AG08396 (cell line): ENCODE measurements at regions not wholly inside any gene's neighbourhood (a gene's known extent, or its start where the extent isn't known, plus 50 kb on each side); places are given as distances from the start of the nearest gene placed in this dataset.

Experiments
- DNase-seq: peaks from one replicate; pipeline ENCODE4 v3.0.0; 2012; ENCODE audit warnings: low spot score, mixed read lengths

- no peak for DNase-seq
Observed at GRCh38 chr2:120828829-120829632, 93.4 kb downstream of the GLI2 start.

DNA sequence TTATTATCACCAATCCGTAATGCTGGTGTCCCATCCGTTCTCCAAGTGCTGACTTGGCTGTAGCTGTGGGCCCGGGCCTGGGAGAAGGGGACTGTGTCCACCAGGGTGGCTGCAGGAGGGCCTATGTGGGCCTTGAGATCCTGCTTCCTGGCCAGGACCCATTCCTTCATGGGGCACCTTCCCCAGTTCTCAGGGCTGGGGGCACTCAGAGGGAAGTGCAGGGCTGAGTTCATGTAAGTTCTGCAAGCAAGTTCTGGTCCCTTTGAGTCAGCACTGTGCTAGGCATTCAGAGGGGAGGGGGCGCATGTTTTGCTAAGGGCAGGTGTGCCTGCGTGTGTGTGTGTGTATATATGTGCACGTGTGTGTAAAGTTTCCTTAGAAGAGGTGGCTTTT lies 94.0 kb downstream of the GLI2 start:
- no peak for DNase-seq

- DNase-seq, result no peak
Observed at GRCh38 chr2:120830096-120830830, 94.6 kb downstream of the GLI2 start.

- no peak for DNase-seq
Observed at GRCh38 chr2:120831086-120831485, 95.4 kb downstream of the GLI2 start.

DNA sequence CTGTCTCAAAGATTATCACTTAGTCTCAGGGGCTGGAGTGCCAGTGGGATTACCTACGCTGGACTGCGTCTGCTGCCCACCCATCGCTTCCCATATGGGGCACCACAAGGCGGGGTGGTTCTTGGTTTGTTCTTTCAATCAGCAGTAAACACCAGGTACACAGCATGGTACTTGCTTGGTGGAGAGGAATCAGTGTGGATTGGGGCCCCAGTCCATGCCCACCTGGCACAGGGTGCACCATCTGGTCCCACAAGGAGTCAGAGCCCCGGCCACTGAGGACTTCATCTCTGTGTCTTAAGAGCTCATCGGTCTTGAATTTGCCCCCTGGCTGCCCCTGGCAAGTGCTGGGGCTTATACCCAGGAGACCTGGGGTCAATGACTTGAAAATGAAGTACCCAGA lies 96.2 kb downstream of the GLI2 start:
- DNase-seq, result no peak

DNA sequence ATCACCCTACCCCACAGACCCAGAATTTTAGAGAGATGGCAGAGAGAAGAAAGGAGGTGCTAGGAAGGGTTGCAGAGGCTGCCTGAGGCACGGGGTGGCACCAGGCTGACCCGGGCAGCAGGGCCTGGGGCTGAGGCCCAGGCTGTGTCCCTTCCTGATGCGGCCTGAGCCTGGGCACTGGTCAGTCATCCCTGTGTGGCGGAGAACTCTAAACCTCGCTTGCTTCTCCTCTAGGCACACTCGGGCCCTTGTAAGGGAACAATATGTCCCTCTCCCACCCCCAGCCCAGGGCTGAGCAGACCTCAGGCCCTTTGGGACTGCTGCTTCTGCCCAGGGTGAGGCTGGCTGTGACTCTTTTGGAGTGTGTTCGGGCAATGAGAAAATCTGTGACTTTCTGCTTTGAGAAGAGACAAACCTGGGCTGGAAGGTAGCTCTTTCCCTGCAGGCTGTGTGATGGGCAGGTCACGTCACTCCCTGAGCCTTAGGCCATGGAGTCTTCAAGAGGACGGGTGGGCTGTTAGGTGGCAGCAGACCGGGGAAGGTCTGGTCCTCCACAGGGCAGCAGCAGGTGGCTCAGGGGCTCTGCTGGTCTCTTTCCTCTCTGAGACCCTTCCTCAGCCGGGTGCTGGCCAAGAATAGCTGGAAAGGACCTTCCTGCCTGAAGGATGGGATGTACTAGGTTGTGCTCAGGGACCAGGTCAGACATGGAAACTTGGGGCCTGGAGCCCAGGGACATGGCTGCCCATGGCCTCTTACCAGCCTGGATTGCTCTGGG lies 96.8 kb downstream of the GLI2 start:
- DNase-seq, result no peak

DNA sequence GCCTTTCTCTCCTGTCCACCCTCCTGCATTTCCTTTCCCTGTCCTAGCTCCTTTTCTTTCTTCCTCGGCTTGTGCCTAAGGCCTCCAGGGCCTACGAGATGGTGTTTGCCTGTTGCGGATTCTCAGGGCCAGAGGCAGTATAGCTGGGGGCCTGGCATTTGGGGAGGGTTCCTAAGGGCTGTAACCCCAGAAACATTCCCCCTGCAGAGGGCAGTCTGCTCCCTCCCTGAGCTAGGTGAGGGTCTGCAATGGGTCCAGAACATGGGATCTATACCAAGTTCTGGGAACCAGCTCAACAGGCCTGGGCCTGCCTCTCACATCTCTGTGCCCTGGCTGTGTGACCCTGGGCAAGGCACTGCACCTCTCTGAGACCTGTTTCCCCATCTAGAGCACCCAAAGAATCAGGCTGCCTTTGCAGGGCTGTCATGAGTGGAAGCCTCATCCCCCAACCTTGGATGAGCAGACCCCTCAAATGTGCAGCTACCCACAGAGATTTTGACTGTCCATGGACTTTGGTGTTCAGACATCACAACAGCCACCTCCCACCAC lies 97.5 kb downstream of the GLI2 start:
- no peak for DNase-seq

DNA sequence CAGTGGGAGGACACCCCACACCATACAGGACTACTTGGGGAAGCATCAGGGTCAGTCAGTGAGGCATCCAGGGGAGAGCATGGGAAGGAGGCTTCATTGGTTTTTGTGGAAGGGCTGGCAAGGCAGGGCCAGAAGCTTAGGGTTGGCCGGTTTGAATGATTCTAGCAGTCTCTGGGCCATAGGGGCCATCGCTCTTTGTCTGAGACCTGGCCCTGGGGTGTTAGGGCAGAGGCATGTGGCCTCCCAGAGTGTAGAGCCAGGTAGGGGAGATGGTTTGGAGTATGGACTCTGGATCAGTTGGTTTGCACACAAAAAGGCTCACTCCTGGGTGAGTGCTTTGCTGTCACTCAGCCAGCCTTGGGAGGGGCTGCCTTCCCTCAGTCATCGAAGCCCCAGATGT lies 98.5 kb downstream of the GLI2 start:
- DNase-seq, result no peak

GRCh38 chr2:120836281-120836680 lies 100.6 kb downstream of the GLI2 start:
- DNase-seq, result no peak

- no peak for DNase-seq
Observed at GRCh38 chr2:120840795-120841487, 105.3 kb downstream of the GLI2 start.

- no peak for DNase-seq
Observed at GRCh38 chr2:120842456-120843439, 107.1 kb downstream of the GLI2 start.

DNA sequence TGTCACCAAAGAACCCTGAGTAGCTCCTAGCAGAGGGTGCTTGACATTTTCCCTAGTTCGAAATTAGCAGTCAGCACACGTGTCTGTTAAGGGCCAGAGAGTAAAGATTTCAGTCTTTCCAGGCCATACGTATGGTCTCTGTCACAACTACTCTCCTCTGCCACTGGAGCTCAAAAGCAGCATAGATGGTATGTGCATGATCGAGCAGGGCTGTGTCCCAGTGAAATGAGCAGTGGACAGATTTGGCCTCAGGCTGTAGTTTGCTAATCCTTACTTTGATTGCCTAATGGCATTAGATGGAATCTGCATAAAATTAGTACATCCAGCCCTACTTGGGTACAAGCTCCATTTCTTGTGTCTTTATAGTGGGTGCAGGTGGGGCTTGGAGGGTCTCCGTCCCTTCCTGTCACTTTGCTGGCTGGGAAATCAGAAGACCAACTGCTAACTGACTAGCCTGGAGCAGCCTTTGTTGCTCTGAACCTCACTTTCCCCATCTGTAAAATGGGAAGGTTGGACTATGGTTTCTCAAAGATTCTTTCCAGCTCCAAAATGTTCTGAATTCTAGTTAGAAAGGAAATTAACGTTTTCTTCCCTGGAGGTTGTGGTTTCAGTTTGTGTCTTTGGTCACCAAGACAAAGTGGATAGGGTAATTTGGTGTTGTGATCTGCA lies 108.5 kb downstream of the GLI2 start:
- DNase-seq, result no peak

DNA sequence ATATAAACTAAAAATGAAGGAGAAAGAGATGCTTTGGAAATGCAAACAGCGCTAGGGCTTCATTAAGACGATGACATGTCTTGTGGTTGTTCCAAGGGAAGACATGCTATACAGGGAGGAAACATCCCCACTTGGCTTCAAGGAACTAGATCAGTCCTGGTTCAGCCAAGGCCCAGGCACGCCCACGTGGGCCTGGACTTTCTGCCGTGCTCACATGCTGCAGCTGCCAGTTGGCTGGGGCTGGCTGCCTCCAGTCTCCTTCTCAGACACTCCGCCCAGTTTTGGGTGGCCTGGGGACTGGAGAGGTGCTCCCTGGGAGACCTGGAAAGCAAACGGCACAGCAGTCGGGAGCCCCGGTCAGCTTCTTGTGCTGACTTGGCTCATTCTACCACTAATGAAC lies 109.6 kb downstream of the GLI2 start:
- DNase-seq, result no peak

- DNase-seq, result no peak
Observed at GRCh38 chr2:120846406-120847095, 110.9 kb downstream of the GLI2 start.

DNA sequence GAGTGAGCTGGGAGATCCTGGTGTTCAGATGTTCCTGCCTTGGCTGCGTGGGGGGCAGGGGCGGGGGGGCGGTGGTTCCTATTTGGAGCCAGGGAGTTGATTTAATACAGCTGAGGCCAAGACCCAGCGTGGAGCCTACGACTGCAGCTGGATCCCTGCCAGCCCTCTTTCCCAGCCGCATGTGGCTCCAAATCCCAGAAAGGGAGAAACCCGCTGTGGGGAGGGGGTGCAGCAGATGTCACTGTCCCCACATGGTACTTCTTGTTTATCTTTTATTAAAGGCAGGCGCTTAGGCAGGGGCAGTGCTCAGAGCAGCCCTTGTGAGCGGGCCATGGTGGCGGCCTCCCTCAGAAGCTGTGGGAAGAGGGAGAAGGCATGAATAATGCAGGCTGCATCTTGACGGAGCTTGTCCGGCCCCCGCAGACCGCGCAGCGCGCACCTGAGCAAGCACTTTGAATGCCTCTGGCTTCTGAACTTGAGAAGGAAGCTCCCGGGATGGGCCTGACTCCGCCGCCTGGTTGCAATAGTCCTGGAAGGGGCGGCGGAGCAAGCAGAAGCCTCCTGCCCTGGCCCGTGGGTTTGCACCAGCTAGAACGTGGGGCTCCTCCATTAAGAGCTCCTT lies 112.1 kb downstream of the GLI2 start:
- no peak for DNase-seq

DNA sequence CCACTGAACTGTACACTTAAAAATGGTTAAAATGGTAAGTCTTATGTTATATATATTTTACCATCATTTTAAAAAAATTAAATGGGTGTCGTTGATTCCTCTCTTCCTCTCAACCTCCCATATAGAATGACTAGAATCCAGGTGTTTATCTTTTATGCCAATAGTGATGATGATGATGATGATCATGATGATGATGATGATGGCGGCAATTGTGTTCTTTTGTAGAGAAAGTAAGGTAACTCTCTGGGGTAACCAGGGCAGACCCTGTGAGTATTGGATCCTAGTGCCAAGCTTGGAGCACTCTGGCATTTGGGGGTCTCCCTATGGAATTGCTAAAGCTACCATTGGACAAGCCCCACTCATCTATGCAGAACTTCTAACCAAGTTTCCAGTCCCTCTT lies 113.6 kb downstream of the GLI2 start:
- no peak for DNase-seq

DNA sequence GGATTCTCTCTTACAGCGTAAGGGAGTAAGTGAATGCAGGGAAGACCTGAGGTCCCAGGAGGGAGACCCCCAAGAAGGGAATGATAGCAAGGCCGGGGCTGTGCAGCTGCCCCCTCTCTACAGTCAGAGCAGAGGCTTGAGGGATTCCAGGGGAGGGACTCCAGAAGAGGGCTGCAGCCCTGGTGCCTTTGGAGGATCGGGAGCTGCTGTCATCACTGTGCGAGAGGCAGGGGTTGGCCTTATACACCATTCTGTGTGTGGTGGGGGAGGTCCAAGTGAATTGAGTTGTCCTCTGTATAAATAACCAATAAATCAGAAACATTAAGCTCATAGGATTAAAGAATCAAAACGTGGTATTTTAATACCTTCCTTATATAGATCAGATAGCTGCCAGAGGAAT lies 114.9 kb downstream of the GLI2 start:
- DNase-seq, result no peak

GRCh38 chr2:120851116-120851773 lies 115.6 kb downstream of the GLI2 start:
- no peak for DNase-seq
